ENCODE measurements at regions not wholly inside any gene's neighbourhood (a gene's known extent, or its start where the extent isn't known, plus 50 kb on each side); places are given as distances from the start of the nearest gene placed in this dataset.

GRCh38 chr12:131564845-131565244 is 146.0 kb upstream of the SFSWAP start:
- Histone ChIP-seq H3K36me3 (replicated peaks in 1 of 2; ENCODE audit: insufficient read depth in 1 of 2, low read depth in 2 of 2) (no peaks in the 10 kb centered on the region), H3K4me1 (peaks cover 10% of the 10 kb centered on the region), H3K4me3 (no peak overlapping the region), H3K27ac (no peak overlapping the region), H3K9me3 (no peaks in the 10 kb centered on the region), H3K27me3 (no peaks in the 10 kb centered on the region)
- intact Hi-C loops (cut with DNase I): no loop called here
- DNase-seq (no peak), ATAC-seq (no peak)
- WGBS, 2 donors: 13 to 21% methylated on average over 8 of the region's 8 CpGs
- no peak for TF ChIP-seq CTCF (IDR thresholded peaks at IDR 0.05)
- no peak for TF ChIP-seq POLR2A (IDR thresholded peaks at IDR 0.05)

GRCh38 chr12:131565267-131566015 is 145.4 kb upstream of the SFSWAP start:
- peaks cover 10% of the 10 kb centered on the region for H3K4me1 ChIP-seq
- no peak overlapping the region for H3K4me3 ChIP-seq
- no peak for DNase-seq
- H3K27me3 ChIP-seq: no peaks in the 10 kb centered on the region
- TF ChIP-seq POLR2A (IDR thresholded peaks at IDR 0.05): no peak
- no peak for TF ChIP-seq CTCF (IDR thresholded peaks at IDR 0.05)
- H3K9me3 ChIP-seq: no peaks in the 10 kb centered on the region
- no peaks in the 10 kb centered on the region for H3K36me3 ChIP-seq (replicated peaks in 1 of 2; ENCODE audit: insufficient read depth in 1 of 2, low read depth in 2 of 2)
- 24 to 29% methylated on average over 12 to 21 of the region's 25 CpGs for WGBS, 2 donors
- intact Hi-C loops (cut with DNase I): no loop called here
- H3K27ac ChIP-seq: no peak overlapping the region
- ATAC-seq: no peak

DNA sequence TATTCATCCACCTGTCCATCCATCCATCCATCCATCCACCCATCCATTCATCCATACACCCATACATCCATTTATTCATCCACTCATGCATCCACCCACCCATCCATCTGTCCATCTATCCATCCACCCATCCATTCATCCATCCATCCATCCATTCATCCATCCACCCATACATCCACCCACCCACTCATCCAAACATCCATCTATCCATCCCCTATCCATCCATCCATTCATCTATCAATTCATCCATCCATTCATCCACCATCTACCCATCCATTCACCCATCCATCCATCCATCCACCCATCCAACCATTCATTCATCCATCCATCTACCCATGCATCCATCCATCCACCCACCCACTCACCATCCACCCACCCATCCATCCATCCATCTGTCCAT is 142.6 kb upstream of the SFSWAP start:
- intact Hi-C loops (cut with DNase I): no loop called here
- DNase-seq: no peak
- H3K4me3 ChIP-seq: no peak overlapping the region
- no peaks in the 10 kb centered on the region for H3K36me3 ChIP-seq (replicated peaks in 1 of 2; ENCODE audit: insufficient read depth in 1 of 2, low read depth in 2 of 2)
- TF ChIP-seq POLR2A (IDR thresholded peaks at IDR 0.05) (no peak), CTCF (IDR thresholded peaks at IDR 0.05) (no peak)
- H3K4me1 ChIP-seq: peaks cover 10% of the 10 kb centered on the region
- ATAC-seq: no peak
- H3K27me3 ChIP-seq: no peaks in the 10 kb centered on the region
- H3K27ac ChIP-seq: no peak overlapping the region
- no peaks in the 10 kb centered on the region for H3K9me3 ChIP-seq

DNA sequence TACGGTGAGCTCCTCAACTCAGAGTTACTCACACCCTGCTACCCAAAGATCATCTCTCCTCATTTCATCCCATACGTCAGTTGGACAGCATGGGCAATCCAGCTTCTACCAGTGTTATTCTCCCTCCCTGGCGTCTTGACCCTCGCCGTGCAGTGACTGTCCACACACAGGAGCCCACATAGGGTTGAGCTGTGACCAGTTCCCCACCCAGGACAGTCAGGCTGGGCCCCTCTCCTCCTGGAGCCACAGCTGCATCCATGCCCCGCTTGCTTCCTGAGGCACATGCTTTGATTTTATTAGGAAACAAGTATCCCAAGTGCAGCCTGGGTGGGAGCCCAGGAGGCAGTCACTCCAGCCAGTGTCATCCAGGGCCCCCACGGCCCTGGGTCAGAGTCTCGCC is 140.3 kb upstream of the SFSWAP start:
- Histone ChIP-seq H3K36me3 (replicated peaks in 1 of 2; ENCODE audit: insufficient read depth in 1 of 2, low read depth in 2 of 2) (no peaks in the 10 kb centered on the region), H3K4me3 (no peak overlapping the region), H3K27me3 (no peaks in the 10 kb centered on the region), H3K4me1 (no peaks in the 10 kb centered on the region), H3K9me3 (no peaks in the 10 kb centered on the region), H3K27ac (no peak overlapping the region)
- no peak for ATAC-seq
- intact Hi-C loops (cut with DNase I): no loop called here
- TF ChIP-seq POLR2A (IDR thresholded peaks at IDR 0.05): no peak
- TF ChIP-seq CTCF (IDR thresholded peaks at IDR 0.05): no peak
- DNase-seq: no peak
- WGBS, 2 donors: 66 to 81% methylated on average over 8 of the region's 8 CpGs

DNA sequence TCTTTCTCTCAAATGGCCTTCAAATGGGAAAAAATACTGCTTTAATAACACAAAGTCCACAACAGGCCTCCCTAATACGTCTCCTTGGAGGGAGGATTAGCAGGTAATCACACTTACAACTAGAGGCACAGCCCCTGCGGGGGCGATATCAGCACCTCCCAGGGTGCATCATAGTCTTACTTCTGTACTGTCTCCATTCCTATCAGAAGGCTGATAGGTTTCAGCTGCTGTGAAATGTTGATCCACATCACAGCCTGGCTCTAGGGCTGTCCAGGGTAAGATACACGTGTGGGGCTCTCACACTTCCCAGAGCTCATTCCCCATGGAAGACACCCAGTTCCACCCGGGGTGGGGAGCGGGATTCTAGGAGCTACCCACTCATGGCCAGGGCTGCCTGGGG is 139.1 kb upstream of the SFSWAP start:
- TF ChIP-seq POLR2A (IDR thresholded peaks at IDR 0.05) (no peak), CTCF (IDR thresholded peaks at IDR 0.05) (no peak)
- Histone ChIP-seq H3K4me1 (no peaks in the 10 kb centered on the region), H3K27me3 (no peaks in the 10 kb centered on the region), H3K27ac (no peak overlapping the region), H3K4me3 (no peak overlapping the region), H3K9me3 (no peaks in the 10 kb centered on the region), H3K36me3 (replicated peaks in 1 of 2; ENCODE audit: insufficient read depth in 1 of 2, low read depth in 2 of 2) (no peaks in the 10 kb centered on the region)
- DNase-seq (no peak), ATAC-seq (no peak)
- intact Hi-C loops (cut with DNase I): no loop called here
- WGBS, 2 donors: 29 to 32% methylated on average over 6 of the region's 6 CpGs
